COLO668 (cell line): ENCODE measurements at regions not wholly inside any gene's neighbourhood (a gene's known extent, or its start where the extent isn't known, plus 50 kb on each side); places are given as distances from the start of the nearest gene placed in this dataset.
A peak's percentile ranks its signal among the peaks of the same experiment; 100 is the strongest.
"Not testable (repeated sequence)": the region's sequence is repeated elsewhere in the genome, so short reads cannot be mapped to it uniquely, and the experiment has no call there.

Source experiments
- DNase-seq: peaks from one replicate; lab custom pipeline; 2025; ENCODE audit not compliant: unreplicated experiment; lab: John Stamatoyannopoulos, UW

- DNase-seq: no peak
These were observed 241.8 kb upstream of the IRF2BP2 start for GRCh38 chr1:234851450-234852438.

GRCh38 chr1:234849832-234850231, 239.9 kb upstream of the IRF2BP2 start:
- no peak for DNase-seq

- no peak for DNase-seq
These were observed 239.1 kb upstream of the IRF2BP2 start for GRCh38 chr1:234848972-234849649.

GRCh38 chr1:234846813-234847212, 236.8 kb upstream of the IRF2BP2 start:
- DNase-seq: not testable (repeated sequence)

GRCh38 chr1:234845836-234846235, 235.9 kb upstream of the IRF2BP2 start:
- DNase-seq: no peak

GRCh38 chr1:234845097-234845660, 235.2 kb upstream of the IRF2BP2 start:
- DNase-seq: no peak

- DNase-seq: no peak
These were observed 234.6 kb upstream of the IRF2BP2 start for GRCh38 chr1:234844479-234845031.

- no peak for DNase-seq
These were observed 234.0 kb upstream of the IRF2BP2 start for GRCh38 chr1:234843946-234844345.

- DNase-seq: no peak
These were observed 233.0 kb upstream of the IRF2BP2 start for GRCh38 chr1:234842726-234843641.

GRCh38 chr1:234841710-234842231, 231.8 kb upstream of the IRF2BP2 start:
- no peak for DNase-seq

GRCh38 chr1:234841281-234841680, 231.3 kb upstream of the IRF2BP2 start:
- DNase-seq: no peak

- no peak for DNase-seq
These were observed 230.9 kb upstream of the IRF2BP2 start for GRCh38 chr1:234840843-234841242.

GRCh38 chr1:234840253-234840652, 230.3 kb upstream of the IRF2BP2 start:
- DNase-seq: peak; percentile 23

GRCh38 chr1:234839663-234840062, 229.7 kb upstream of the IRF2BP2 start:
- peak; percentile 66 for DNase-seq

GRCh38 chr1:234838820-234839219, 228.8 kb upstream of the IRF2BP2 start:
- no peak for DNase-seq

GRCh38 chr1:234838182-234838581, 228.2 kb upstream of the IRF2BP2 start:
- DNase-seq: no peak

- no peak for DNase-seq
These were observed 227.7 kb upstream of the IRF2BP2 start for GRCh38 chr1:234837713-234838112.

GRCh38 chr1:234836776-234837357, 226.9 kb upstream of the IRF2BP2 start:
- no peak for DNase-seq

GRCh38 chr1:234836045-234836681, 226.2 kb upstream of the IRF2BP2 start:
- DNase-seq: no peak
